HCT116 (cell line): ENCODE measurements at regions not wholly inside any gene's neighbourhood (a gene's known extent, or its start where the extent isn't known, plus 50 kb on each side); places are given as distances from the start of the nearest gene placed in this dataset.

Experiments used
- ATAC-seq: fragments of 200-7000 bp; cut with Tn5 transposase; 2 replicates; pipeline ENCODE4 v1.9.1; 2020; ENCODE audit warnings: mild to moderate bottlenecking, moderate library complexity
- BruUV-seq: library from RNA; stranded (reverse); fragments of 400-500 nt; replicated peaks from 2 replicates; lab custom pipeline; 2021; lab: Mats Ljungman, UMichigan
- CTCF ChIA-PET: fragments of 300-600 bp; sonication (Branson Sonifier 250); formaldehyde crosslinking; loops from one replicate; lab custom pipeline; 2021; ENCODE audit warnings: antibody characterized with exemption; lab: Charles Lee
- POLR2A ChIA-PET: fragments of 300-600, 350-600 bp; sonication (Branson Sonifier 250); formaldehyde crosslinking; loops from one replicate; lab custom pipeline; 2021; ENCODE audit warnings: antibody characterized with exemption; lab: Charles Lee
- RAD21 ChIA-PET, 2 experiments: fragments of 300-600 bp; sonication (Branson Sonifier 250); formaldehyde crosslinking; loops; one replicate each; lab custom pipeline; 2023; ENCODE audit warnings: low total read pairs in 2 of 2; ENCODE audit not compliant: uncharacterized antibody in 2 of 2, unreplicated experiment in 2 of 2, low non-redundant PET in 1 of 2; lab: Charles Lee
- DNase-seq: peaks from one replicate; pipeline ENCODE4 v3.0.0-alpha.2; 2010; ENCODE audit warnings: low read depth, low spot score
- H2AFZ ChIP-seq: fragments of 200-600 bp; shearing (Covaris generic), sonication (generic); 2 replicates; pipeline ENCODE4 v1.6.1; 2017; ENCODE audit warnings: low read depth, mixed run types, mixed read lengths, antibody characterized with exemption, low read length; ENCODE audit not compliant: poor library complexity, severe bottlenecking
- H3K27ac ChIP-seq: 2 replicates; pipeline ENCODE4 v1.5.1; 2012; ENCODE audit warnings: low read depth, low read length
- H3K27me3 ChIP-seq: fragments of 200-600 bp; sonication (generic); 2 replicates; pipeline ENCODE4 v1.6.1; 2016; ENCODE audit warnings: mixed run types, low read length, mixed read lengths; ENCODE audit not compliant: insufficient read depth
- H3K36me3 ChIP-seq, 2 experiments: fragments of 200-500 bp in 1 of 2; fragments of 200-600 bp in 1 of 2; sonication (Bioruptor generic) in 1 of 2; sonication (generic) in 1 of 2; 2 replicates each; pipeline versions ENCODE4 v1.5.1 to v1.6.1; 2014 to 2016; ENCODE audit warnings: low read length in 2 of 2, inconsistent platforms in 1 of 2, mixed read lengths in 1 of 2, mixed run types in 1 of 2; ENCODE audit not compliant: insufficient read depth in 2 of 2, control insufficient read depth in 1 of 2
- H3K4me1 ChIP-seq, 2 experiments: fragments of 200-600 bp in 1 of 2; sonication (generic) in 1 of 2; 2 replicates each; pipeline versions ENCODE4 v1.5.1 to v1.6.1; 2012 to 2017; ENCODE audit warnings: low read length in 2 of 2, inconsistent platforms in 1 of 2, mild to moderate bottlenecking in 1 of 2, mixed read lengths in 1 of 2, mixed run types in 1 of 2, moderate library complexity in 1 of 2; ENCODE audit not compliant: insufficient read depth in 2 of 2, control insufficient read depth in 1 of 2
- H3K4me2 ChIP-seq: fragments of 200-600 bp; sonication (generic); 2 replicates; pipeline ENCODE4 v1.6.1; 2017; ENCODE audit warnings: mixed run types, low read length, mixed read lengths
- H3K4me3 ChIP-seq, 2 experiments: fragments of 200-600 bp in 1 of 2; sonication (generic) in 1 of 2; replicated peaks in 1 of 2; 2 replicates each; pipeline ENCODE4 v1.5.1; 2011 to 2016; ENCODE audit warnings: low read length in 2 of 2, control low read depth in 1 of 2, low read depth in 1 of 2, mild to moderate bottlenecking in 1 of 2, mixed read lengths in 1 of 2, mixed run types in 1 of 2
- H3K79me2 ChIP-seq: fragments of 200-600 bp; sonication (generic); 2 replicates; pipeline ENCODE4 v1.6.1; 2017; ENCODE audit warnings: mild to moderate bottlenecking, mixed run types, low read length, moderate library complexity, mixed read lengths; ENCODE audit not compliant: insufficient read depth
- H3K9ac ChIP-seq: fragments of 200-600 bp; sonication (generic); 2 replicates; pipeline ENCODE4 v1.6.1; 2016; ENCODE audit warnings: low read length, mixed read lengths
- H3K9me2 ChIP-seq: fragments of 200-600 bp; sonication (generic), shearing (Covaris generic); 2 replicates; pipeline ENCODE4 v1.6.1; 2017; ENCODE audit warnings: mixed run types, mild to moderate bottlenecking, moderate library complexity; ENCODE audit not compliant: insufficient read depth
- H3K9me3 ChIP-seq, 2 experiments: fragments of 200-500 bp in 1 of 2; fragments of 200-600 bp in 1 of 2; sonication (Bioruptor generic) in 1 of 2; sonication (generic) in 1 of 2; 2 replicates each; pipeline ENCODE4 v1.6.1; 2014 to 2017; ENCODE audit warnings: low read length in 2 of 2, mixed read lengths in 2 of 2, inconsistent platforms in 1 of 2, low read depth in 1 of 2, mild to moderate bottlenecking in 1 of 2, mixed run types in 1 of 2, moderate library complexity in 1 of 2; ENCODE audit not compliant: control insufficient read depth in 1 of 2, insufficient read depth in 1 of 2
- H4K20me1 ChIP-seq: fragments of 200-600 bp; sonication (generic), shearing (Covaris generic); 2 replicates; pipeline ENCODE4 v1.6.1; 2017; ENCODE audit warnings: mixed run types, mild to moderate bottlenecking, moderate library complexity; ENCODE audit not compliant: insufficient read depth
- ATF3 ChIP-seq: IDR thresholded peaks from 2 replicates; pipeline ENCODE4 v1.6.1; 2012
- CTCF ChIP-seq, 3 experiments: fragments of 200-600 bp in 1 of 3; sonication (generic) in 1 of 3; IDR thresholded peaks in 2 of 3; conservative IDR thresholded peaks in 1 of 3; 2 replicates each; pipeline ENCODE4 v1.5.1; 2012 to 2017; ENCODE audit warnings: low read depth in 2 of 3, low read length in 2 of 3, antibody characterized with exemption in 1 of 3, borderline replicate concordance in 1 of 3, control low read depth in 1 of 3, mild to moderate bottlenecking in 1 of 3, mixed read lengths in 1 of 3, mixed run types in 1 of 3, moderate library complexity in 1 of 3; ENCODE audit not compliant: insufficient read depth in 1 of 3
- EGR1 ChIP-seq: IDR thresholded peaks from 2 replicates; pipeline ENCODE4 v1.6.1; 2012; ENCODE audit warnings: low read depth
- ELF1 ChIP-seq: IDR thresholded peaks from 2 replicates; pipeline ENCODE4 v1.6.1; 2012; ENCODE audit warnings: low read depth, borderline replicate concordance
- EZH2 ChIP-seq: fragments of 200-600 bp; sonication (generic); IDR thresholded peaks from 2 replicates; pipeline ENCODE4 v1.6.1; 2017; ENCODE audit warnings: antibody characterized with exemption, mixed run types
- EZH2phosphoT487 ChIP-seq: fragments of 200-600 bp; IDR thresholded peaks from 2 replicates; pipeline ENCODE4 v1.6.1; 2018; ENCODE audit warnings: antibody characterized with exemption, borderline replicate concordance
- FOSL1 ChIP-seq: IDR thresholded peaks from 2 replicates; pipeline ENCODE4 v1.6.1; 2012; ENCODE audit warnings: low read depth
- JUND ChIP-seq: IDR thresholded peaks from 2 replicates; pipeline ENCODE4 v1.6.1; 2012
- MAX ChIP-seq: IDR thresholded peaks from 2 replicates; pipeline ENCODE4 v1.6.1; 2012
- POLR2A ChIP-seq: IDR thresholded peaks from 2 replicates; pipeline ENCODE4 v1.7.0; 2011; ENCODE audit warnings: borderline replicate concordance; ENCODE audit not compliant: insufficient read depth, insufficient read length; ENCODE audit errors: extremely low read depth
- POLR2AphosphoS5 ChIP-seq: IDR thresholded peaks from 2 replicates; pipeline ENCODE4 v1.6.1; 2011; ENCODE audit warnings: mild to moderate bottlenecking, low read depth, low read length, moderate library complexity
- RAD21 ChIP-seq: IDR thresholded peaks from 2 replicates; pipeline ENCODE4 v1.6.1; 2012; ENCODE audit warnings: low read depth, mild to moderate bottlenecking
- SIN3A ChIP-seq: IDR thresholded peaks from 2 replicates; pipeline ENCODE4 v1.6.1; 2012; ENCODE audit warnings: low read depth
- SP1 ChIP-seq: IDR thresholded peaks from 2 replicates; pipeline ENCODE4 v1.6.1; 2012; ENCODE audit warnings: low read depth
- SRF ChIP-seq: IDR thresholded peaks from 2 replicates; pipeline ENCODE4 v1.6.1; 2012; ENCODE audit warnings: low read depth
- TCF7L2 ChIP-seq: IDR thresholded peaks from 2 replicates; pipeline ENCODE4 v1.7.0; 2011; ENCODE audit warnings: borderline replicate concordance, inconsistent platforms; ENCODE audit not compliant: insufficient read depth, insufficient read length; ENCODE audit errors: extremely low read depth
- YY1 ChIP-seq: IDR thresholded peaks from 2 replicates; pipeline ENCODE4 v1.6.1; 2011; ENCODE audit warnings: low read length, low read depth, moderate library complexity, mild to moderate bottlenecking; ENCODE audit not compliant: insufficient replicate concordance; ENCODE audit errors: extremely low read depth
- ZBTB33 ChIP-seq: IDR thresholded peaks from 2 replicates; pipeline ENCODE4 v1.6.1; 2011; ENCODE audit warnings: mild to moderate bottlenecking, low read length, moderate library complexity; ENCODE audit not compliant: insufficient replicate concordance; ENCODE audit errors: extremely low read depth
- ZFX ChIP-seq: fragments of 450-650 bp; IDR thresholded peaks from 2 replicates; pipeline ENCODE4 v1.6.1; 2017
- ZNF274 ChIP-seq: fragments of 200-500 bp; sonication (Bioruptor generic); IDR thresholded peaks from 2 replicates; pipeline ENCODE4 v1.6.1; 2014; ENCODE audit warnings: mild to moderate bottlenecking, low read depth, low read length, inconsistent platforms
- intact Hi-C: fragments of 100-400 bp; cut with micrococcal nuclease; formaldehyde crosslinking; loops from 2 replicates; pipeline ENCODE4 v1.10.0; 2022

- Histone ChIP-seq H3K4me2 (no peak overlapping the region), H3K79me2 (no peaks in the 10 kb centered on the region), H3K9me3 (no peaks in the 10 kb centered on the region), H3K9ac (no peak overlapping the region), H3K9me2 (no peaks in the 10 kb centered on the region), H4K20me1 (no peaks in the 10 kb centered on the region), H3K27me3 (no peaks in the 10 kb centered on the region), H3K36me3 (no peaks in the 10 kb centered on the region), H3K27ac (no peak overlapping the region), H3K4me3 (no peak overlapping the region), H2AFZ (no peak overlapping the region), H3K4me1 (no peaks in the 10 kb centered on the region)
- ChIA-PET RAD21 (no interaction called here), CTCF (no interaction called here), POLR2A (no interaction called here)
- TF ChIP-seq ZFX (no peak), SP1 (no peak), YY1 (no peak), JUND (no peak), FOSL1 (no peak), SIN3A (no peak), ZNF274 (no peak), POLR2AphosphoS5 (no peak), ELF1 (no peak), TCF7L2 (no peak), EZH2phosphoT487 (no peak), ZBTB33 (no peak), ATF3 (no peak), RAD21 (no peak), EGR1 (no peak), SRF (no peak), EZH2 (no peak), CTCF (IDR thresholded peaks at IDR 0.05 in 2 of 3, conservative IDR thresholded peaks at IDR 0.05 in 1 of 3; ENCODE audit: borderline replicate concordance in 1 of 3, insufficient read depth in 1 of 3, low read depth in 2 of 3, low read length in 2 of 3) (no peak), MAX (no peak), POLR2A (no peak)
- no TSS peak for BruUV-seq
- no peak for DNase-seq
- intact Hi-C loops: no loop called here
- no peak for ATAC-seq
These were observed 285.7 kb upstream of the MME start for GRCh38 chr3:154794391-154794790.
